NCI-H2081 (cell line): ENCODE measurements at regions not wholly inside any gene's neighbourhood (a gene's known extent, or its start where the extent isn't known, plus 50 kb on each side); places are given as distances from the start of the nearest gene placed in this dataset.

ENCODE experiments used
- DNase-seq, 2 experiments: peaks; one replicate each; lab custom pipeline; 2025; lab: John Stamatoyannopoulos, UW

DNA sequence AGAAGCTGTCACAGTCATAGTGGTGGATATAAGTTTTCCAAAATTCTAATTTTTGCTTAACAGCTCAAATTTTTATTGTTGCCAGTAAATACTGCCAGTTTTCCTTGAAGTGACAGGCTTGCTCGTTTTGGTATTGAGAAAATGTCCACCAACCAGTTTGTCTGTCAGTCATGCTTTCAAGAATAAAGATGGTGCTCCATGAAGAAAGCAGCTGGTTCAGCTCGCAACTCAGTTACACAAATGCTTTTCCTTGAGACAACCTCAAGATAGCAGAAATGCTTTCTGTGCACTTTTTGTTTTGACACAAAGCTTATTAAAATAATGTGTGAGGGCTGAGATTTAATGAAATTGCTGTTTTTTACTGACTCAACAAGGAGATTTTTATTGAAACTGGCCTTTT lies 135.7 kb downstream of the LRRC70 start:
- DNase-seq: no peak

DNA sequence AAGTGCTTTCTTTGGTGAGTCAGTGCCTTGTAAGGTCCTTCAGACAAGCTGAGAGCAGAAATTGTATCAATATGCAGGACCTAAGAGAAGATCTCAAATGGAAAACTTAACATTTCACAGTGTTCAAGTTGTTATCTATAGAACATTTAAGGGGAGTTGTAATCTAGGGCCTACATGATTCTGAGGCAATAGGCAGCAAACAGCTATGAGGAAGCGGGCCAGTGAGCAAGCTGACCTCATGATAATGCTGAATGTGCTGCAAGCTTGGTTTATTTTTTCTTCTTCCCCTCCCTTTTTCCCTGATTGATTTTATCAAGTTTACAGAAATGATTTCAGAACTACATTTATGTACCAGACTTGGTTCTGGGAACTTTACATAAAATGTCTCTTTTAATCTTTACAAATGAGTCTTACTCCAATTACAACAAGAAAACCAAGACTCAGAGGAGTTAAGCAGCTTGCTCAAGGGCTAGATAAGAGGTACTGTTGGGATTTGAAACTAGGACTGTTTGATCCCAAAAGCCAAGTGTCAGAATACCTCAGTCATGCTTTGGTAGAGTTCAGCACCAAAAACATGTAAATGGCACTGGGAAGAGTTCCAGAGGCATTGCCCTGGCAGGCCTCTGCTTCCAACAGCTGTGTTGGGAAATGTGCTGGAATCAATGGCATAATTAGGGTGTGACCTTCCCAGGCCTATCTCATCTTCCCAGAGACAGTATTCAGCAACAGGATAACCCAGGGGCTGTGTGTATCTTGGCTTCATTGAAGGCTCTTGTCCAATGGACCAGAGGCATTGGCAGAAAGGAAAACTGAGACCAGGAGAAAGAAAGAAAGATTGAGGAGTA lies 130.1 kb downstream of the LRRC70 start:
- DNase-seq: no peak

DNA sequence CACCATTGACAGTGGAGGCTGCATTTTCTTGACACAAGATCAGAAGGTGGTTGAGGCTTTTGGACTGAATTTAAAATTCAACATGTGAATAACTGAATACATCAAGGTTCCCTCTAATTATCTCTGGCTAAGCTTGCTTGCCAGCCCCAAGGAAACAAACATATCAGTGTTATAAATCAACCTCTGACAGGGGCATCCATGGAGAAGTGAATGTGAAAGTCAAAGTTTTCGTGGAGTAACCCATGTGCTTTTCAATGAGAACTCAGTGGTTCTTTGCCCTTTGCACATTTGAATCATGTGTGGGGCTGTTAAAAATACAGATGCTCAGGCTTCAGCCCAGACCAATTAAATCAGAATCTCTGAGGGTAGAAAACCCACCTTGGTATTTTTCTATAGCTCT lies 128.9 kb downstream of the LRRC70 start:
- no peak for DNase-seq

DNA sequence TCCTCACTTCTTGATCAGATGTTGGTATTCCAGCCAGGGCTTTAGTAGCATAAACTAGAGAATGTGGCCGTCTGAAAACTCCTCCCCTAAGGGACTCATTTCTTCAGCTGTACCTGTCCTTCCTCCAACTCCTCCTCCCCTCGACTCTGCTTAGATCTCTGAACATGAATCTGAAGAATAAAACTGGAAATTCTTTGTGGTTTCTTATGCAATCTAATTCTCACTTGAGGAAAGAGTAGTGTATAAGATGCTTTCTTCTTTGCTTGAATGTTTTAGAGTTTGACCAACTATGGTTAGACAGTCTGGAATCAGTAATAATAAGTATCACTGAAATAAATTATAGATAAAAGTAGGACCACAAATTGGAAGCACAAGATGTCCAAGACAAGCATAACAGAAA lies 128.5 kb downstream of the LRRC70 start:
- DNase-seq: no peak

DNA sequence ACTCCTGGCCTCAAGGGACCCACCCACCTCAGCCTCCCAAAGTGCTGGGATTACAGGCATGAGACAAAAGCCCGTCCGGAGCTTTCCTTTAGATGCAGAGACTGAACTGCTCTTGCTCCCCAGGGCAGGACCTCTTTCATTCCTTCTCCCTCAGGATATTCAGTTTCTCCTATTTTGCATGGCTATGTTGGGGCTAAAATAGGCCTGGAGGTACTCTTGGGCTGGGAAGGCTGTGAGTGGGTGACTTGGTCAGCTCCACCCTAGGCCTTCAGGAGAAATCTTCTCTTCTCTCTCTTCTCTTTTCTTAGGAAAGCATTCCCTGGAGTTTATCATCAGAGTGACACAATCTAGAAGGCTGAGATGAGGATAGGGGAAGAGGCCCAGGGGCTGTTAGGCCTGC lies 126.4 kb downstream of the LRRC70 start:
- no peak for DNase-seq

DNA sequence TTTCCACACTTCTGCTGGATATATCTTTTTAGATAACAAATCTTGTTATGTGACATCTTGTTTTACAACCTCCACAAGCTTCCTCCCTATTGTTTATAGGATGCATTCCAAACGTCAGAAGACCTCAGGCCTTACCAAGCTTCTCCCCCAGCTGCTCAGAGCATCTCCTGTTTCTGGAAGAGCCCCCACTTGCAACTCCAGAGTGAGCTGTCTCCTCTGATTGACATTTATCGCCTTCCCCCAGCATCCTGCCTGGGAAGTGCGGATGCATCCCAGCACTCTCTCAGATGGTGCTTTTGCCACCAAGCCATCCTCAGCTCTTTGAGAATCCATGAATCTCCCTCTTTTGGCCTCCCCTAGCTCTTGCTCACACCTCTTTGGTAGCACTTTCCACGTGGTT lies 123.5 kb downstream of the LRRC70 start:
- DNase-seq: no peak

DNA sequence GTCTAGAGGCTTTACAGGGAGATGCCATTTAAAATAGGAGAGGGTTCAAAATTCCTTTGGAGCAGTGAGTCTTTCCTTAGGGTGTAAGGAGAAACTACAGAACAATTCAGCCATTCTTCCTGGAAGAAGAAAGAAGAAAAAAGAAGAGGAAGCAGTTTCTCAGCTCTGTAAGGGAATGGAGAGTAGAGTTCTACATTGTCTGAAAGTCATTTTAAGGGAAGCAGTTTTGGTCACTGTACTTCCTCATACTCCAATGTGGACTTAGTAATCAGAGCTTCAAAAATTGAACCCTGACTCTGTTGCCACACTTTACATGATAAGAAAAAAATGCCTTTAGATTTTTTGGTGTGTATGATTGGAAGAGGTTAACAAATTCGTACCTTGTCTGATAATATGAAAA lies 122.4 kb downstream of the LRRC70 start:
- no peak for DNase-seq

DNA sequence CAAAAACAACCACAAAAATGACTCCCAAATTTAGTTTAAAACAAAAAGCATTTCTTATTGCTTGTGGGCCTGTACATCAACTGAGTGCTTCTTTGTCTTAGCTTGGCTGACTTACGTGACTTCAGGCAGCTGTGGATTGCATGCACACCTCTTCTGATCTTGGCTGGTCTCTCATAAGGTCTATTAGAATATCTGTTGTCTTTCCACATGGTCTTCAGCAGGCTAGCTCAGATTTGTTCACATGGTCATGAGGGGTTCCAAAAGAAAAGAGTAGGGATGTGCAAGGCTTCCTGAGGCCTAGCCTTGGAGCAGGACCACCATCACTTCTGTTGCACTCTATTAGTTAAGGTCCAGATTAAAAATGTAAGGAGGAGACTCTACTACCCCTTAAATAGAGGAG lies 120.1 kb downstream of the LRRC70 start:
- DNase-seq: no peak

DNA sequence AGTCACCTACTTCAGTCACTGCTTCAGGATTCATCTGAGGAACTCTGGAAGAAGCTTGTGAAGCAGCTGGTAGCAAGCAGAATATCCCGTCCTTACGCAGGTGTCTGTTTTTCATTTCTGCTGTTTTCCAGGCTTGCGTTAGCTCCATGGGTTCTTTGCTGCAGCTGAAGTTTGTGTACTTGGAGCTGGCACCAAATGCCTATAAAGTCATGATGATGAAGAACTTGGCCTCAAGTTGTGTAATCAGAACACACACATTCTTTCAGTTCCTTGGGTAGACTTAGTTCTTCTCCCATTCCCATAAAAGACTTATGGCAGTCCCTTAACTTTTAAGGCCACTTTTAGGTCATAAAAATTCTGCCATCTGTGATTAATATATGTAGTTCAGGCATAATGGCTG lies 116.7 kb downstream of the LRRC70 start:
- no peak for DNase-seq

DNA sequence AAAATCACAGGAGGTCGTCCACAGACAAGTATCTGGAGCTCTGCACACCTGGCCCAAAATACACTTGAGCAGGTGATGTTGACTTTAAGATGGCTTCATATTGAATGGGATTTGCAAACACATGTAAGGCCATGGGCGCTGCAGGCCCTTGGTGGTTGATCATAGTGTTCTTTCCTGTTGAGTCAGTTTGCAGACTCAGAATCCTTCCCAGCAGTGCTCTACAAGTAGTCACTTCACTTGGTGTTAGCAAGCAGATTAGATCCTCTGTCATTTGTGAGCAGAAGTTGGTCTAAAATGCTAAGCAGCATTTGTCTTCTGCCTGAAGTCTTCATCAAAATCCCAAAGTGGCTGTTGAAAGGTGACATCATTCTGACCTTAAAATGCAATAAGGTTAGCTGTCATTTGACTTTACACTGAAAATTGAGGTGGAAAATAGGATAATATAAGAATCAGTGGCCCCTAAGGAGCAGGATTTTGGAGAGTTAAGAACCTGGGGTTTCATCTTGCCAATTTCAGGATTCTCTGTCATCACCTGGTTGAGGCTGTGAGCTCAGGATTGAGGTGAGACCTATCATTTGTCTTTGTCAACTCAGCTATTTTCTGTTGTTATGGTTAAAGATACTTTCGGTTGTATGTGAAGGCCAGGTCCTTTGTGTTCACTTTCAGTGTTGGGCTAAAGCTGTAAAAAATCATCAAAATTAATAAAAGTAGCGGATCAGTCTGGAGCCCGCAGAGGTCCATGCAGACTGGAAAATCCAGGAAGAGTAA lies 114.5 kb downstream of the LRRC70 start:
- DNase-seq: no peak

DNA sequence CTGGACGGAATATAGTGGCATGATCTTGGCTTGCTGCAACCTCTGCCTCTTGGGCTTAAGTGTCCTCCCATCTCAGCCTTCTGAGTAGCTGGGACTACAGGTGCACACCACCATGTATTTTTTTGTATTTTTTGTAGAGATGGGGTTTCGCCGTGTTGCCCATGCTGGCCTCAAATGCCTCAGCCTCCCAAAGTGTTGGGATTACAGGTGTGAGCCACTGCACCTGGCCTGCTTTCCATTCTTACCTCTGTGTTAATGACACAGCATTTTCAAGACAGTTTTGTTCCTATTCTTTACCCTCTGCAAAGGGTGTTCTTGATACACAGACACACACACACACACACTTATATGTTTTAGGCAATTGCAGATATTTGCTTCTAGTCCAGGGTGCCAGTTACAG lies 113.3 kb downstream of the LRRC70 start:
- DNase-seq: no peak

DNA sequence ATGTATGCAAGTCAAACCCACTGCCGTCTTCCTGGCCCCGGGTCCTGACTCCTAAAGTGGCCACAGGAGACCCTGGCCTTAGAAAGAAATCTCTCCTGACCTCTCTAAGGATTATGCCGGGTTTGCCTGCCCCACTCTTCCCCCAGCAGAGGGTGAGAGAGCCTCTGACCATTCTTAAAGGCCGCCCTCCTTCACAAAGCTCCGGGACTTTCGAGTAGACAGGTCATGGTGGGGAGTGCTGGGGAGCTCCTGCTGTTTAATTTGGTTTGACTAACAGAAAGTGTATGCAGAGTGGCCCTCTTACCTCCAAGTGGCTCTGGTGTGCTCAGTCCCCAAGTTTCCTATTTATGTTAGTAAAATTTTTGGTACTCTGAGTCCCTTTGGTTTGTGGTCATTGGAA lies 111.8 kb downstream of the LRRC70 start:
- DNase-seq: no peak

DNA sequence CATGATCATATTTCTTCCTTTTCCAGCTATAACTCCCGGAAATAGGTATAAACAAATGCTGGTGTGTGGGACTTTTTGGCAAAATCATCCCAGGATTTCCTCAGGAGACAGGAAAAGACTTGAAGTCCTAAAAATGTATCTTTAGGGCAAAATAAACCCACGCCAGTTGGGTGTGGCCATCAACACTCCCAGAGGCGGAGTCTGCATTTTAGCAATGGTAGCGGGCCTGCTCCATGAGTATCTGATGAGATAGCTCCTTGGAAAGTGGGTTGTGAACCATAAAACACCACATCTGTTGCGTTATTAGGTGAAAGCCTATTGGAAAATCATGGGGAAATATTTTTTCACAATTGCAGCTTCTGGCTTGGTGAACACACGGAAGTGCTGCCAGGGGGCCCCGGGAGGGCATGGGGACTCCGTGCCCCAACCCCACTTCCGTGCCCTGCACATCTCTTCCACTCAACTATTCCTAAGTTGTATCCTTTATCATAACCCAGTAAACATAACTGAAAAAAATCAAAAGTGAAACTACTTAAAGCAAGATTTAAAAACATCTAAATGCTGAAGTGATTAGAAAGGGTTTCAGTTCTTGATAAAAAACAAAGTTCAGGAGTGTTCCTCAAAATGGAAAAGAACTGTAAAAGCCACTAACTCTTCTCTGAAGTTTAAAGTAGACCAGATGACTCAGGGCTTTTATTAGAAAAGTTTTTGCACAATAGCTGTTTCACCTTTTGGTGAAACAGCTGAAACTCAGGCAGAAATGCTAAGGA lies 111.2 kb downstream of the LRRC70 start:
- DNase-seq: no peak

DNA sequence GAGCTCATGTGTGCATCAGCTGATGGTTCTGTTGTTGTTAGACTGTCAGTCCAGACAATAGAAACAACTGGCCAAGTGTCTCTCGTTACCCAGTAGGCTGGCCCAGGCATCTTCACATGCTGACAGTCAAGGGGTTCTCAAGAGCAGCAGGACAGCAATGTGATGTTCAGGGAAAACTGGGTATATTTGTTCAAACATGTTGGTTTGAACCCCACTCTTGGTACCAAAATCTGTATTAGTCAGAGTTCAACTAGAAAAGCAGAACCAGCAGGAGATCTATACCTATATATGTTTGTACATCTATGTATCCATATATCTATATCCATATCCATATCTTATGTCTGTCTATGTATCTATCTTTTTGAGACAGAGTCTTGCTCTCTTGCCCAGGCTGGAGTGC lies 108.1 kb downstream of the LRRC70 start:
- no peak for DNase-seq

DNA sequence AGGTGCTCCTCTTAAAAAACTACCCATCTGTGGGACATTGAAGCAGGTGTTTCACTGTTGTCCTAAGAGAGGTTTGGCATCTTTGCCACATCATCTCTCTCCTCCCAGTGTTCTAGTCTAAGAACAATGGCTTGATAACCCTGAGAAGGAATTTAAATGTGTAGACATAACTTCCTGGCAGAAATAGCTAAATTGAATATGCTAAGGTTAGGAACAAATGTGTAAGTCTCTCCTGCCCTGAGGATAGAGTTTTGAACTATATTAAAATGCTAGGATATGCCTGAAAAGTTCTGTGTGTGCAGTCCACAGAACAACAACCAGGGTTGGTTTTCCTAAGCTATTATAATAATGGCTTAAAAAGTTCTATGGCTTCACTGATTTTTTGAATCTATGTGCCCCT lies 106.6 kb downstream of the LRRC70 start:
- DNase-seq: no peak

DNA sequence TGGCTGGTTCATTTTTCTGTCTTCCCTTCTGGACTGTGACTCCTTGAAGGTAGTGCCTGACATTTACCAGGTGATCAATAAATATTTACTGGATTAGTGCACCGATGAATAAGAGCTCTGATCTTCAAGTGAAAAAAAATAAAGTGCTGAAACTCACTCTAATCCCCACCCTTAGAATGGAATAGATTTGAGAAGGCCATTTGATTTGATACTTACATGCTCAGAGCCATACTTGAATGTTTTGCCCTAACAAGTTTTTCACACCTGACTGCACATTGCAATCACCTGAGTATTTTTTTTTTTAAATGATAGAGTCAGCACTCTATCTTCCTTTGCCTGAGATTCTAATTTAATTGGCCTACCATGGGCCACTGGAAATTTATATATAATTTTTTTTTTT lies 105.7 kb downstream of the LRRC70 start:
- no peak for DNase-seq

DNA sequence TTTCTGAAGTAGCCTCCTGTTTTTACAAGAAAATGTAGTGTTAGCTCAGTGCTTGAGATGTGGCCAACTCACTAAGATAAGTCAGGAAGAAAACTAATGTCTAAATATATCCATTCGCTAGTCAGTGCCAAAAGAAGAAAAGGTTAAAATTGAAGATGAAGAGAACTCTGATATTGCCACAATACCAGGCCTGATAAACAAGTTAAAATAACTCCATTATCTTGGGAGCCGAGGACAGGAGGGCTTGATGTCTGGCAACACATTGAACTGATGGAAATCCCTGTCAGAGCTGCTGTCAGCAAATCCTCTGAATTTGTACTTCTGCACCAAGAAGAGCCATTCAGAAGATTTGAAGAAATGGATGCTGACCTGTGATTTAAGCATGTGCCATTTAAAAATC lies 103.4 kb downstream of the LRRC70 start:
- DNase-seq: no peak

DNA sequence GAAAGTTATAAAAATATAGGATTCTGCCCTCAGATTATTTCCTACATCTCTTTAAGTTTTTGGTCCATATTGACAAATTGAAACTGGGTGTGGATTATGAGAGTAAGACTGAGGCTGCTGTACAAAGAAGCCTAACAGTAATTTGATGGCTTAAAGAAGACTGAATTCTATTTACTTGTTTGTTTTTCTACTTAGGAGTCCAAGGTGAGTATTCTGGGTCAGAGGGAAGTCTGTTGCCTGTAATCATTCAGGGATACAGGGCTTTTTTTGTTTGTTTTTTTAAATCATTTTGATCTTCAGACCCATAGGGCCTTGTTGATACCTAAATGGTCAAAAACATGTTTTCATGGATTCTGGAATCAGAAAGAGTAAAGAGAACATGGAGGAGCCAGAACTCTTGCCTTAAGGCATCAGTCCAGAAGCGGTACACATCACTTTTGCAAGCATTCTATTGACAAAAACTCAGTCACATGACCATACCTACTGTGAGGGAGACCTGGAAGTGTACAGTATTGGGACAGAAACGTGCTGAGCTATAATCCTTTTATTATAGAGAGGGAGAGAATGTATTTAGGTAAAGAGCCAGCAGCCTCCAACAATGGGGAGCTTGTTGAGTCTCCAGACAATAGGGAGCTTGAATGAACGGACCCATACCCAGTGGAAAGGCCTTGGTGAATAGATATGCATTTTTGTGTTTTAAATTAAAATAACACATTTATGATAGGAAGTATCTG lies 102.7 kb downstream of the LRRC70 start:
- DNase-seq: no peak

DNA sequence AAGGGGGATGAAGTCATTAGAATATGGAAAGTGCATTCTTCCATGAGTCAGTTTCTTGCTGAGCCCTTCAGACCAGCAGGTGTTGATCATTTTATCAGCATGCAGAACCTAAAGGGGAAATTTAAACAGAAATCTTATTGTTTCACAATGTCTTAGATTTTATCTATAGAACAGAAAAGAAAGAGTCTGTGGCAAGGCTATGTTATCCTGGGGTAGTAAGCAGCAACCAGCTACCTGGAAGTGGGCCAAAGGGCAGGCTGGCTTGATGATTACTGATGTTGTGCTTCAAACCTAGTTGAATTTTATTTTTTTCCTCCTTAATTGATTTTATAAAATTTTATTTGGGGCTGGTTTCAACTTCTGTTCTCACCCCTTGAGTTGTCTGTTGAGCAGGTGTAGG lies 101.5 kb downstream of the LRRC70 start:
- DNase-seq: no peak
